Uterus (tissue), 2 donors: ENCODE measurements at regions not wholly inside any gene's neighbourhood (a gene's known extent, or its start where the extent isn't known, plus 50 kb on each side); places are given as distances from the start of the nearest gene placed in this dataset.

Source experiments
- POLR2A ChIP-seq, 2 donors: fragments of 450-650 bp; IDR thresholded peaks; one replicate each; pipeline ENCODE4 v1.6.1; 2016; ENCODE audit warnings: antibody characterized with exemption in 2 of 2, mild to moderate bottlenecking in 1 of 2, moderate library complexity in 1 of 2
- TF ChIP-seq, protein P1 (sequence below), 4 experiments: fragments of 200-600 bp in 2 of 4; fragments of 450-650 bp in 2 of 4; sonication (generic) in 2 of 4; IDR thresholded peaks; one replicate each; pipeline ENCODE4 v1.5.1; 2016 to 2019; ENCODE audit warnings: antibody characterized with exemption in 4 of 4, mild to moderate bottlenecking in 2 of 4, moderate library complexity in 1 of 4

DNA sequence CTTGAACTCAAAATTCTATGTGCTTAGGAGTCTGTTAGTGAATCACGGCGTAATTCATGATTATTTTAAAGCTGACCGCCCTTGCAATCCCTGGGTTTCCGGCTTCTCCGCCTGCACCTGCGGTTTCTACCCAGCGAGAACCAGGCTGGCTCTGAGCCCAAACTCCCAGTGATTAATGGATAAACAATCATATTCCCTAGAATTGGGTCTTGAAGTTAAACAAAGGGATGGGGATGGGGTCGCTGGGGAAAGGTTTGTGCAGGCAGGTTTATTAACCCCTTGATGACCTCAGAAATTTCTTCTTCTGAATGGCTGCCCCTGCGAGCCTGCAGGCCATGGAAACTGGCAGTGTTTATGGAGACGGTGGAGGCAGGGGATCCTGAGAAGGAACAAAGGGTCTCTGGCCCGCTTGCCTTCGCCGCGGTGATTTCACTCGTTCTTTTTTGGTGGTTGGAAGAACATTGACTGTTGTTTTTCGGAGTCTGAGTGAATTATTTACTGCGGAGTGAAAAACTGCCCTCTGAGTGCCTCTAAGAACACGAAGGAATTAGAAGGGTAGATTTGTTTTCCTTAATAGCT lies 1000.3 kb downstream of the BRD1 start:
- no peak for TF ChIP-seq POLR2A (IDR thresholded peaks at IDR 0.05)
- TF ChIP-seq, protein P1, sequence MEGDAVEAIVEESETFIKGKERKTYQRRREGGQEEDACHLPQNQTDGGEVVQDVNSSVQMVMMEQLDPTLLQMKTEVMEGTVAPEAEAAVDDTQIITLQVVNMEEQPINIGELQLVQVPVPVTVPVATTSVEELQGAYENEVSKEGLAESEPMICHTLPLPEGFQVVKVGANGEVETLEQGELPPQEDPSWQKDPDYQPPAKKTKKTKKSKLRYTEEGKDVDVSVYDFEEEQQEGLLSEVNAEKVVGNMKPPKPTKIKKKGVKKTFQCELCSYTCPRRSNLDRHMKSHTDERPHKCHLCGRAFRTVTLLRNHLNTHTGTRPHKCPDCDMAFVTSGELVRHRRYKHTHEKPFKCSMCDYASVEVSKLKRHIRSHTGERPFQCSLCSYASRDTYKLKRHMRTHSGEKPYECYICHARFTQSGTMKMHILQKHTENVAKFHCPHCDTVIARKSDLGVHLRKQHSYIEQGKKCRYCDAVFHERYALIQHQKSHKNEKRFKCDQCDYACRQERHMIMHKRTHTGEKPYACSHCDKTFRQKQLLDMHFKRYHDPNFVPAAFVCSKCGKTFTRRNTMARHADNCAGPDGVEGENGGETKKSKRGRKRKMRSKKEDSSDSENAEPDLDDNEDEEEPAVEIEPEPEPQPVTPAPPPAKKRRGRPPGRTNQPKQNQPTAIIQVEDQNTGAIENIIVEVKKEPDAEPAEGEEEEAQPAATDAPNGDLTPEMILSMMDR (IDR thresholded peaks at IDR 0.05) = no peak
